Right atrium auricular region (tissue), 2 donors: ENCODE measurements at regions not wholly inside any gene's neighbourhood (a gene's known extent, or its start where the extent isn't known, plus 50 kb on each side); places are given as distances from the start of the nearest gene placed in this dataset.

Experiments used
- DNase-seq: peaks from one replicate; pipeline ENCODE4 v3.0.0-alpha.2; 2019; ENCODE audit warnings: low spot score
- H3K27ac ChIP-seq, 2 donors: fragments of 200-600 bp; sonication (generic); 1 replicate in 1 of 2; 2 replicates in 1 of 2; pipeline ENCODE4 v1.5.1; 2016 to 2019
- H3K27me3 ChIP-seq, 2 donors: fragments of 200-600 bp; sonication (generic); one replicate each; pipeline versions ENCODE4 v1.5.1 to v1.6.0; 2017 to 2019
- H3K36me3 ChIP-seq: fragments of 200-600 bp; sonication (generic); one replicate; pipeline ENCODE4 v1.5.1; 2016
- H3K4me1 ChIP-seq, 2 donors: fragments of 200-600 bp; sonication (generic); one replicate each; pipeline versions ENCODE4 v1.5.1 to v1.6.0; 2017 to 2019
- H3K4me3 ChIP-seq, 2 donors: fragments of 200-600 bp; sonication (generic); 1 replicate in 1 of 2; 2 replicates in 1 of 2; pipeline ENCODE4 v1.5.1; 2017 to 2019; ENCODE audit warnings: mild to moderate bottlenecking in 1 of 2, moderate library complexity in 1 of 2
- H3K9me3 ChIP-seq, 2 donors: fragments of 200-600 bp; sonication (generic); one replicate each; pipeline ENCODE4 v1.5.1; 2019
- CTCF ChIP-seq, 2 donors: fragments of 200-600 bp; sonication (generic); IDR thresholded peaks; one replicate each; pipeline ENCODE4 v1.5.1; 2019; ENCODE audit warnings: antibody characterized with exemption in 2 of 2

- TF ChIP-seq CTCF (IDR thresholded peaks at IDR 0.05), result no peak
- Histone ChIP-seq H3K36me3 (no peaks in the 10 kb centered on the region), H3K27me3 (no peaks in the 10 kb centered on the region), H3K9me3 (no peaks in the 10 kb centered on the region), H3K4me3 (no peak overlapping the region), H3K27ac (no peak overlapping the region), H3K4me1 (no peaks in the 10 kb centered on the region)
- DNase-seq, result no peak
Measured at GRCh38 chr3:182190056-182190455, 478.3 kb downstream of the SOX2 start.

- TF ChIP-seq CTCF (IDR thresholded peaks at IDR 0.05), result no peak
- no peaks in the 10 kb centered on the region for H3K36me3 ChIP-seq
- no peaks in the 10 kb centered on the region for H3K27me3 ChIP-seq
- no peaks in the 10 kb centered on the region for H3K9me3 ChIP-seq
- H3K27ac ChIP-seq, result no peak overlapping the region
- DNase-seq, result no peak
- no peak overlapping the region for H3K4me3 ChIP-seq
- H3K4me1 ChIP-seq, result no peaks in the 10 kb centered on the region
Measured at GRCh38 chr3:182198345-182198744, 486.6 kb downstream of the SOX2 start.

DNA sequence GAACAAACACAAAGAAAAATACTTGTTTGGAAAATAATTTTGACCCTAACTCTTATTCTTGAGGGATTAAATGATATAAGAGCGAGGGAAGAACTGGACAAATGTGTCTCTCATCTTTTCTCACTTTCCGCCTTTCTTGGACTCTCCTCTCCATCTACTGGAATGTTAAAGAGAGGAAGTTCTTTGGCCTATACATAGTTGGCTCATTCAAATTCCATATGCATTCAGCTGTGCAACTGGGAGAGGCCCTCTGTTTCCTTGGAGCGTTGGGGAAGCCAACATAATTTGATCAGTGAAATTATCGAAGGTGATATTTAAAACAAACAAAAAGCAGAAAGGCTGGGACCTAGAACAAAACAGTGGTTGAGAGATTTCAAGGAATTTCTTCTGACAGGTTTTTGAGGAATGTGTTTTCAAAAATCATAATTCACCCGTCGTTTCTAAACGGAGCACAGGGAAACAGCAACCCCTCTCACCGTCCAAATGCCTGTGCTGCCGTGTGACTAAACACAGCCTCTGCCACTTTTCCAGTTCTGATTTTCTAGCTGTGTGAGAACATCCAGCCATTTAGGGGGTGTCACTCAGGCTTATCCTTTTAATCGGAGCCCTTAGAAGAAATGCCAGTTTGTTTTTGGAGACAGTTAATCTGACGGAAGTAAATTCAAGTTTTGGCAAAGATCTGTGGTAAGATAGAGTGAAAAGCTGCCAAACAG, 489.9 kb downstream of the SOX2 start:
- no peaks in the 10 kb centered on the region for H3K36me3 ChIP-seq
- H3K27me3 ChIP-seq, result no peaks in the 10 kb centered on the region
- TF ChIP-seq CTCF (IDR thresholded peaks at IDR 0.05), result no peak
- H3K4me3 ChIP-seq, result no peak overlapping the region
- no peak for DNase-seq
- no peak overlapping the region for H3K27ac ChIP-seq
- no peaks in the 10 kb centered on the region for H3K9me3 ChIP-seq
- no peaks in the 10 kb centered on the region for H3K4me1 ChIP-seq

DNA sequence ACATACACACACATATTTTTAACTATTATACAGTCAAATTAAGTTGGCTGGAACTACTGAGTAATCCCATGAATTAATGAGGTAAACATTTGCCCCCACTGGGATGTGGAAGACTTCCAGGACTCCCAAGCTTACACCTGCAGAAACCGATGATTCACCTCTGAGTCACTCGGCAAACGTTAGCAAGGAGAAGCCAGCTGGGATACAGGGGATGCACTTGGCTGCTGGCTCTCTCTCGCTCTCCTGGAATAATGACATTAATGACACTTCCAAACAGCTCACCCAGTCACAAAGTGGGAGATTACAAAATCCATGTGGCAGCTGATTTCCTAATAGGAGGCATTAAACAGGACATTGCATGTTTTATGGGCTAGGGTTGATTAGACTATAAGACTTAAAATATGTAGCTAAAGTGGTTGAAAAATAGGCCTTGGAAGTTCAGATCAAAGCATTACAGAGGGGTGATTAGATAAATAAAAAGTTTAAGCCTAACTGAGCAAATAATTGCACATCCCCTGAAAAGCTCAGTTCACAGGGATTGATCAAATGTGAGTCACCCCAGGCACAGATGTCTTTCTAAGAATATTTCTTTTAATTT, 500.9 kb downstream of the SOX2 start:
- H3K27me3 ChIP-seq, result no peaks in the 10 kb centered on the region
- DNase-seq, result no peak
- no peaks in the 10 kb centered on the region for H3K4me1 ChIP-seq
- TF ChIP-seq CTCF (IDR thresholded peaks at IDR 0.05), result no peak
- no peak overlapping the region for H3K4me3 ChIP-seq
- no peaks in the 10 kb centered on the region for H3K36me3 ChIP-seq
- no peak overlapping the region for H3K27ac ChIP-seq
- H3K9me3 ChIP-seq, result no peaks in the 10 kb centered on the region

- no peak for DNase-seq
- no peaks in the 10 kb centered on the region for H3K27me3 ChIP-seq
- no peak for TF ChIP-seq CTCF (IDR thresholded peaks at IDR 0.05)
Measured at GRCh38 chr3:182214416-182214815, 502.7 kb downstream of the SOX2 start.

DNA sequence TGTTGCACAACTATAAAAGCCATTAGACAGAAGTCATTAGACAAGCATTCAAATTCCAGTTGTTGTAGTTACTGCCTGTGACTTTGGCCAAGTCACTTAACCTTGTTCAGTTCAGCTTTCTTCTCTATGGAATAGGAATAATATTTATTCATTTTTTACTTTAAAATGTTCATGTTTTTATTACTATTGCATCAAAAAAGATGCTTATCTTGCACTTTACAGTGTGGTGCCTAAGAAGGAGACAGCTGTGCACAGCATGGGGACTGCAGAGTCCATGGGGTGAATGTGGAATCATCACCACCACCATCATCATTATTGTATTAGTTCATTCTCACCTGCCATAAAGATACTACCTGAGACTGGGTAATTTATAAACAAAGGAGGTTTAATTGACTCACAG, 504.2 kb downstream of the SOX2 start:
- Histone ChIP-seq H3K9me3 (no peaks in the 10 kb centered on the region), H3K4me3 (no peak overlapping the region), H3K4me1 (no peaks in the 10 kb centered on the region), H3K27me3 (no peaks in the 10 kb centered on the region), H3K36me3 (no peaks in the 10 kb centered on the region), H3K27ac (no peak overlapping the region)
- DNase-seq, result no peak
- TF ChIP-seq CTCF (IDR thresholded peaks at IDR 0.05), result no peak

More at GRCh38 chr3:182214416-182214815, 502.7 kb downstream of the SOX2 start:
- H3K4me1 ChIP-seq, result no peaks in the 10 kb centered on the region
- no peak overlapping the region for H3K4me3 ChIP-seq
- no peaks in the 10 kb centered on the region for H3K36me3 ChIP-seq
- no peaks in the 10 kb centered on the region for H3K9me3 ChIP-seq
- no peak overlapping the region for H3K27ac ChIP-seq
